ENCODE measurements at regions not wholly inside any gene's neighbourhood (a gene's known extent, or its start where the extent isn't known, plus 50 kb on each side); places are given as distances from the start of the nearest gene placed in this dataset.
"Not testable (repeated sequence)": the region's sequence is repeated elsewhere in the genome, so short reads cannot be mapped to it uniquely, and the experiment has no call there.

DNA sequence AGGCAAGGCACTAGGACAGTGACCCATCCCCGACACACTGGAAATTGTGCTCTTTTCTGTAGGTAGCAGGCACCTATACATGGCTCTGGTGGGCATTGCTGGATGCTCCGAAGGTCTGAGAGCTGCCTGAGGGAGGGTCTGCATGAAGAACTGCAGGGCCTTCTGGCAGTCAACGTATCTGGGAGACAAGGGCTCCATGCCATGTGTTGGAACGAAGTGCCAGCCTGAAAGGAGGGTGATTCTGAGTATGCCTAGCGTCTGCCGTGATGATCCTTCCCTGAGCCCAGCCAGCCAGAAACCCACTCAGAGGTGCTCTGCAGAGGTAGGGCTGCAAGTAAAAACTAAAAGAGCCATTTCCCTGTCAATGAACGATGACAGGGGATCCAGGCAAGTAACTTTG lies 453.2 kb downstream of the MED10 start:
- no peak for DNase-seq

DNA sequence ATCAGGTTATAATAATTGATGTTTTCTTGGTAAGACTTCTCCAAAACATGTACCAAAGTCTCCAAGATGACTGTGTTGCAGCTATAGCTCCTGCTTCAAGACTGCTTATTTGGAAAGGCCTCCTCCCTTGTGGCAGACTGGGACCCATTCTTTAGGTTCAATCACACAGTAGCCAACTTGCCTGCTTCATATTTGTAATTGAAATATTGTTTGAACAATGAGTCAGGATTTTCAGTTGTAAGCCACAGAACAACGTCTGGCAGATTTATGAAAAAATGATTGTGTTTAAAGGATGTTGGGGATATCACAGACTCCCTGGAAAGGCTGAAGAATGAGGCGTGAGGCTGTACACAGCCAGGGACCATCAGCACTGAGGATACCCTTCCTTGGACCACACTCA lies 458.9 kb downstream of the MED10 start:
- DNase-seq = no peak

DNA sequence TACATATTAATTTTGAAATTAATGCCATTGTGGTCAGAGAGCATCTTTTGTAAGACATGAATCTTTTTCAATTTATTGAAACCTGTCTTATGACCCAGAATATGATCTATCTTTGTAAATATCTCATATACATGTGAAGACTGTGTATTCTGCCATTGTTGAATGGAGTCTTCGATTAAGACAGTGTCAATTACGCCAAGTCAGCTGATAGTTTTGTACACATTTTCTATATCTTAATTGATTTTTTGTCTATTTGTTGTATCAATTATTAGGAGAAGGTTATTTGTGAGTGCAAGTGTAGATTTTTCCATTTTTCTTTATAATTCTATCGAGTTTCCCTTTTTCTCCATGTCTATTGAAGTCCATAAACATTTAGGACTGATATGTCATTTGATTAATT lies 471.6 kb downstream of the MED10 start:
- no peak for DNase-seq

DNA sequence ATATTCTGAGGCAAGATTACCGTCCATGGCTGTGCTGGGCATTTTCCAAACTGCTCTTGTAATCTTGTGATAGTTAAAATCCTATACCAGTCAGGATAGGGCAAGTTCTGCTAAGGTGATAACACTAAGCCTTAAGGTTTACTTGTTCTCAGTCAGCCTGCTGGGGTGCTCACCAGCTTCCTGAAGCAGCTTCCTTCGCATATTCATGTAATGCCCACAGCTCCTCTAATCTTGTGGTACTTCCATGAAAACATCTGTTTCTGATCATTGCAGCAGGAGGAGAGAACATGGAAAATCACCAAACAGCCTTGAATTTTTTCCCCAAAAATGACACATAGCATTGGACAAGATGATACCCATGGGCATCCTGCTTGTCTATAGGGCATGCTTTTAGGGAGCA lies 473.2 kb downstream of the MED10 start:
- DNase-seq = no peak

DNA sequence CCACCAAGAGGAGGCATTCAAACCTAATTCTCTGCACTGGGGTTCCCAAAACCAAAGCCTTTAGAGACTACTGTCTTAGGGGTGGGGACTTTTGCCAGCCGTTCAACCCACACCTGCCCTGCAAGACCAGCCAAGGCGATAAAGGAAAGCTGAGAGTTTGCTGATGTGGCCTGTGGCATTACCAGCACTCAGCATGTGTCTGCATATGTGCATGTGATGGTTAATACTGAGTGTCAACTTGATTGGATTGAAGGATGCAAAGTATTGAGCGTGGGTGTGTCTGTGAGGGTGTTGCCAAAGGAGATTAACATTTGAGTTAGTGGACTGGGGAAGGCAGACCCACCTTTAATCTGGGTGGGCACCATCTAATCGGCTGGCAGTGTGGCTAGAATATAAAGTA lies 474.2 kb downstream of the MED10 start:
- DNase-seq = no peak

DNA sequence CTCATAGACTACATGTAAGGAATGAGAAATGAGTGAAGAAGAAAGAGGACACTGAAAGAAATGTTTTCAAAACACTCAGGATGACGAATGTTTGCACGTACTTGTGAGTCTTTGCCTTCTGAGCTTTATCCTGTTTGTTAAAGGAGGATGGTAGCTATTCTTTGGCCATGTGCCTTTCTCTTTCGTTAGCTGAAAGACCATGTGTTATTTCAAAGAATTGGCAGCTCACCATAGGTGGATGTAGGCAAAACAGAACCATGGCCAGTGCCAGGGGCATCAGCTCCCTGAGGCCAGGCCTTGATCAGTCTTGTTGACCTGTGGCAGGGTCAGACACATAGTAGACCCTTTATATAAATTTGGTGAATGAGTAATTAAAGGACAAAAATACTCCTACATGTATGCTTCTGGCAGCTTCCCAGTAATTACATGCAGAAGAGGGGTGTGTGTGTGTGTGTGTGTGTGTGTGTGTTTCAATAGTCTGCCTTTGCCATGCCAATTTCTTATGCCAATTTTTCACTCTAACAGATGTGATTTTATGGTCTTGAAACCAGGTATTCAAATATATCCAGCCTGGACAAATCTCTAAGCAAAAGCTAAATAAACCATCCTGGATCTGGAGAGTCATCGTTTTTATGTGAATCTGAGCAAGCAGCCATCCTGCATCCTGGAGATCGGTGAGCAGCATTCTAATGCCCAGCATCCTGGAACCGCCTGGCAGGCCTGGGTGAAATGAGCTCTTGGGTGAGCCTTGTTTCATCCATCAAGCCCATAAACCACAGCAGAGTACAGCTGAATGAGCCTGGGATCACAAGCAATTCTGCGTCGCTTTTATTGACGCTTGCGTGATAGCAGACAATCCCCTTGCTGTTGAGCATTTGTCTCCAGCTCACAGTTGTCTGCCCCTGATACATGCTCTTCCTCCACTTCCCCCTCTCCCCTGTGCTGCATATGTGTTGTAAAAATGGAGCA lies 475.4 kb downstream of the MED10 start:
- DNase-seq = no peak

DNA sequence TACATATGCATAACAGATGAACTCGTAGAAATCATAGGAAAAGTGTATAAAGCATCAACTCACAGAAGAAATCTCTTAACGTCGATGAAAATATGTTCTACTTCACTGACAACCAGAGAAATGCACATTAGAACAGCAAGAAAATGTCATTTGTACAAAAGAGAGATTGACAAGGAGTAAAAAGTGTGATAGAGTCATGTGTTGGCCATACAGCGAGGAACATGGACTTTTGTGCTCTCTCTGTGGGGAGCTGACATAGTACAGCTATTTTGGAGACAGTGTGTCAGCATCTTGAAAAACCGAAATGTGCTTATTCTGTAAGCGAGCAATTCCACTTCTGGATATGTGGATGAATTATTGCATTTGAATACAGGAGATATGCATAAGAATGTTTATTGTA lies 477.9 kb downstream of the ICE1 start:
- DNase-seq = no peak

DNA sequence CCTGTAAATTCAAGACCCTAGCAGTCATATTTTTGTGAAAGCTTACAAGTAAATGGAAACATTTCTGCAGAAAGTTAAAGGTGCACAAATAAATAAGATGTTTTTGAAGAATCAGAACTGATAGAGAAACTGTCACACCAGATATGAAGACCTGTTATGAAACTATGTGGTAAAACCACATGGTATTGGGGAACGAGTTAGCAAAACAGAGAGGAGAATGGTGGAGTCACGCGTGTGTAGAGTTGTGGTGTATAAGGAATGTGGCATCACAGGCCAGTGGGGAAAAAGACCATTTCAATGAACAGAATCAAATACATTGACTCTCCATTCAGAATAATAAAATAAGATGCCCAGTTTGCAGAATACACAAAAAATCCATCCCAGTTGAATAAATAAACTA lies 477.2 kb downstream of the ICE1 start:
- DNase-seq = no peak

DNA sequence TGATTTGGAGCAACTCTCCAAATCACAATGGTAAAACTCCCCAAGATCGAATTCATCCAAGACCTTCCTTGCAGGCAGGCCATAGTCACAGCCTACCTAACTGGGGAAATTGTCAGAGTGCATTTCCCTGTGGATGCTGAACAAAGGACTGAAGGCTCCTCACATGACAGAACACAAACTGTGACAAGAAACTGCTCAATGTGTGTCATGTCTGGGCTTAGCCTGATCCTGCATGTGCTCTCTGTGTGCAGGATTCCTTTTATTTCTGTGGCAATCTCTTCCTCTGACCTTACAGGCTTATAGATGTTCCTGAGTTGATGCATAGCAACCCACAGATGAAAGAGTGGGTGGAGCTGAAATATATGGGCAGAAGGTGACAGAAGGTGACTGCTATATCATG lies 465.8 kb downstream of the ICE1 start:
- DNase-seq = no peak

DNA sequence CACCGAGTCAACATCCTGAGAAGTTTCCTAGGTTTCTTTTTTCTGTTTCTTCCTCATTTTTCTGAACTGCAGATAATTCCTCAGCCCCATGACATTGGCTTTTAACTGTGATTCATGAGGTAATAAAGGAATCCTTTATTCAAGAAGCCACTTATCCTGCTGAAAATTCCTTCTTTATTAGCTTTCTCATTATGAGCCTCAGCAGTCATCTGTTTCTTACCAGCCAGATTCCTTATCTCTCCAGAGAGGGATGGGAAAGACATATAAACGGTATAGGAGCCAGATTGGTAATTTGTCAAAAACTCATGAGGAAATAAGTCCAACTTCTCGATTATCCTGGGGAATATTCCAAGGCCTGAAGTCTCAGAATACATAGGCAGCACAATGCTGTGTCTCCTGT lies 465.4 kb downstream of the ICE1 start:
- no peak for DNase-seq

DNA sequence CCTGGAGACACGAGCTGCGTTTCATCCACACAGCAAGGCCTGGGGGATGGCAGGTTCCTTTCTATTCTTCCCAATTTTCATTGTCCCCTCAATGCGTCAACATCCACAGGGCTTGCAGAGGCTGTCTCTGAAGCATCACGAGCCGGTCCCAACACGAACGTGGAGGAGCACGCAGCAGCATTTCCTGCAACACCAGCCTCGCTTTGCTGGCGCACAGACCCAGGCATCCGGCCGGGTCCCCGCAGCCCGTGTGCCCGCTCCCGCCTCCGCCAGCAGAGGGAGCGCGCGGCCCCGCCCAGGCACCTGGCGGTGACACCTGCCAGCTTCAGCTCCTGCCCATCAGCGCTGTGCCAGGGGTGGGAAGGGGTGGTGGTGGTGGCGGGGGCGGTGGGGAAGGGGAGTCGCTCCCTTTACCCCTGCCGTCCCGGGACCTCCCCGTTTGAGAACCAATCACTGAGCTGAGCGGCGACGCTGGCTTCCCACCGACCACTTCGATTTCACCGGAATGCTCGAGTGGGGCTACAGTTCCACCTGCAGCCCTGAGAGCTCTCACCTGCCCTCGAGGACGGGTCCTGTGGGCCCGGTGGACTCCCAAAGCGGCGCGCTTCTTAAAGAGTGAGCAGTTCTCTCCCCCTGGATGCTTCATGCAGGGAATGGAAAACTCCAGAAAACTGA lies 464.5 kb downstream of the ICE1 start:
- DNase-seq = no peak

DNA sequence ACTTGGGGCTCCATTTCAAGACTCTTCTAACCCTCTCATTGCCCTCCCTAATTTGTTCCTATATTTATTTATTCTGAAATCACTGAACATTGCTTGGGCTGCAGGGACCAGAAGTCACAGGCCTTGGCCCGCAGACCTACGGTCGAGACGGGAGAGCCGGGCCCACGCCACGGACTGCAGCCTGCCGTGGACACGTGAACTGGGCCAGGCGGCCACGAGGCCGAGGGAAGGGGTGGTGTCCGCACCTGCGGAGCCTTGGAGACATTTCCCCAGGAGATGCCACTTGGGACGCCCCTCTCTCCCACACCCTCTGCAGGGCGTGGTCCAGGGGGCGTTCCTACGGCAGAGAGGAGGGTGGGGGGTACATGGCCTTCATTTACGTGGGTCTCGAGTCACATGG lies 463.9 kb downstream of the ICE1 start:
- DNase-seq = no peak

DNA sequence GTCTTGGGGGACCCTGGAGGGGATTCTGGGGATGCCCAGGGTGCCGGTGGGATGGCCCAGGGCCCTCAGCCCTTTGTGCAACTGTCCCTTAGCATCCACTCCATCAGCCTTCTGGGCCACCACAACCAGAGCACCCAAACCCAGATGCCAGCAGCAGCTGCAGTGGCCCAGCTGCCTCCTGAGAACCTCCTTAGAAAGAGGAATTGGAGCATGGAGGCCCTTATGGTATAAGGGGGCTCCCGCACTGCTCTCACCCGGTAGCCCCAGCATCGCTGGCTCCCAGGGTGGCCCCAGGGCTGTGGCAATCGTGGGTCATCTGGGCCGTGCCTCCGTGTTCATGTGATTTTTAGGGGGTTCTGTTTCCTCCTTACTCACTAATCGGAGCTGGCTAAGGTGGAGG lies 463.3 kb downstream of the ICE1 start:
- DNase-seq = no peak

DNA sequence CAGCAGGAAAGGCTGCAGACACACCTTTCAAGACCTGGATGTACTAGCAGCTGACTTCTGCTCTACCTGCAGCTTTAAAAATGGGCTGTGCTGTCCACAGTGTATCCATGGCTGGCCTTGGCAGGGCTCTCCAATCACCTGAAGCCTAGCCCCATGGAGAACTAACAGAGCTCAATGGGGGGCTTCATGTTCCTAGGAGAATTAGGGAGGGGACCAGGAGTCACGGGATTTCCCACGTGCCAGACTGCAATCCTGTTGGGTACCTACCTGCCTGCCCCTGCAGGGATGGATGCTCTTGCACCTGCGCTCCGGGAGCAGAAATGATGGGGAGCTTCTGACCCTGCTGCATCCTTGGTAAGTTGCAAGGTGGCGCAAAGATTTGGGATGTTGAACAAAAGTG lies 462.1 kb downstream of the ICE1 start:
- DNase-seq = no peak

DNA sequence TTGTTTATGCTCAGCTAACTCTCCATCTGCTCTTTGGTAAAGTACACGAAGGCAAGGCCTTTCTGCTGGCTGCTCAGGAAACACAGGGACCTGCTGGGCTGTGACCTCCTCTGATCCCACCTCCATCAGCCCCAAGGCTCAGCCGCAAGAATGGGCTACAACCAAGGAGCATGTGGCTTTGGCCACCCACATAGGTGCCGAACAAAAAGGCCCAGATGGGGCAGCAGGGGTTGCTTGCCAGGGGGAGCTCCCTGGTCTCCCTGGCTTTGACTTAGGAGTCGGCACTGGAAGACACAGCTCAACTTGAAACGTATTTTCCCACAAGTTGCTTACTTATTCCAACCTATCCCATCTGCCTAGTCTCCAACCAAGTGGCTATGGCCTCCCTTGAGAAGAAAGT lies 461.1 kb downstream of the ICE1 start:
- no peak for DNase-seq

DNA sequence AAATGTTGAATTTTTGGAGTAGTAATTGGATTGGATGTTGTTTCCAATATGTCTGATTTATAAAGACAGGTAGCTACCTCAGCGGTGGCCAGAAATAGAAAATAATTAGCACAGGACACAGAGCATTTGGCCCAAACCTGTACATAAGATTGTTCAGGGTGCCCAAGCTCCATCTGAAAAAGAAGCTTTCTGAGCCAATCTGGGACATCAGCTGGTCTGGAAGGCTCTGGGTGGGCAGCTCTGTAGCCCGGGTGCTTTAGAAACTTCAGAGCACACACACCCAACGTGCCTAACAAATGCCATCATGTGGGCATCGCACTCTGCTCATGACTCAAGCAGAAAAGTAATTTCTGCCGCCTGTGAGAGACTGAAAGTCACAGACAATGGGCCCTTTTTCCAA lies 460.7 kb downstream of the ICE1 start:
- no peak for DNase-seq

DNA sequence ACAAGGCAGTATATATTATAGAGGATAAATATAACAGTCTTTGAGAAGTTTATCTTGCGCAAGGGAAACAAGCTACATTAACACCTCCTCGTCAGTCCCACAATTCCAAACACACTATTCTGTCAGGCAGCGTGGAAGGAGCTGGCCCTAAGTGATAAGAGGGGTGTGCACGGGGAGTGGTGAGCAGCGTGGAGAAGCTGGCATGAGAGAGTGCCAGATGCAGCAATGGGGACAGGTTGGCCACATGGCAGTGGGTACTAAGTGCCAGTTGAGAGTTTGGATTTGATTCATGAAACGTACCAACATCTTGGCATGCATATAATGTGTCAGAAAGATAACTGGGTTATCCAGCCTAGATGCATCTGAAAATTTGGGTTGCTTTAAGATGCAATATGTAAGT lies 460.2 kb downstream of the ICE1 start:
- DNase-seq = no peak

DNA sequence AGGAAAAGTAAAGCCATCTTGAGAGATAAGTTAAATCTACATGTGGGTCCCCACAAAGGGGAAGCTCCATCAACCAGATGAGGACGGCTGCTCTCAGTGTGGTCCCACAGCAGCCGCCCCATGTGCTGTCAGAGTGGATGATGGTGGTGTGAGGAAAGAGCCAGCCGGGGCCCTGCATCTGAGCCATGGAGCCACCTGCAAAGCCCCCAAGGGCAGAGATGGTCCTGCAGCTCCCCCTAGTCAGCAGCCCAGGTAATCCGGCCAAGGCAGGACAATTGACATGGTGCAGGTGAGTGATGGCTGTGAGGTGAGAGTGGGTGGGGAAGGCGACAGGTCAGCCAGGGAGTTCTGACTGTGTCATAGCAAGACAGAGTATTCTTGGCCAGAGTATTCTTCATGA lies 458.8 kb downstream of the ICE1 start:
- no peak for DNase-seq

DNA sequence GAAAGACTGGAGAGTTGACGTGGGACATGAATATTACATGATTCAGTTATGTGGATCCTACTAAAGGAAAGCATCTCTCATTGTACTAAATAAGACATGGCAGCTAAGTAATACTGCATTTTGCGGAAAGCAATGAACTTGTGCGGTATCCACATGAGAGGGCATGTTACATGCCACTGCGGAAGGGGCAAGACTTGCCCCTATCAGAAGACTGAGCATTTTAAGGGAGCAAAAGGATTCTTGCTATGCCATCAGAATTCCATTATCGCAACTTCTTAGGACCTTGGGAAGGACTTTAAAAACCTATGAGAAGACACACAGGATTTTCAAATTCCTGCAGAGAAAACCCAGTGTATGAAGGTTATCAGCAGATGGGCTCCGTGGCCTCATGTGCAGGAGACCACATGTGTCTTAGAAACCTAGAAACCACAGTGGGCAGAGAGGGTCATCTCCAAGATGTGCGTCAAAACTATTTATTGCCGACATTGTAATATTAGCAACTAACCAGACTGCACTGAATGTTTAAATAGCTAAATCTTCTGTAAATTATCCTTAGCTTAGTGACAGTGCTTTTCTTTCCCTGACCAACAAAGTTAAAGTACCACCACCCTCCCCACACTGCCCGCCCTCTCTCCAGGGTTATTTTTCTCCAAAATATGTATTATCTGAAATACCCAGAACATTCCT lies 457.7 kb downstream of the ICE1 start:
- DNase-seq = no peak

DNA sequence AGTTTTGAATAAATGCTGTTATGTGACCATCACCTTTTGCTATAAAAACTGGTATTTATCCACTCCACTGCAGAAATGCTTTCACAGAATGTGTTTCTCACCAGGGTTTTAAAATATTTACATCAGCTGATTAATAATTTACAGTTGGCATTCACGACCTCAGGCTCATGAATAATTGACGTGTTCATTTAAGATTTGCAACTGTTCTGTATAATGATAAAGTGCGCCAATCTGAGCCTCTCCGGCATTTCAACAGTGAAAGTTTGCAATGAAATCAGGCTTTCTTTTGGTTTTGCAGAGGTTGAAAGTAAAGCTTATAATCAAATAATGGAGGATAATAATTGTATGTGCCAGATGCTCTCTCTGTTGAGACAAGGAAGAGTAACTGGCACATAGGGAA lies 434.9 kb downstream of the ICE1 start:
- DNase-seq = no peak

DNA sequence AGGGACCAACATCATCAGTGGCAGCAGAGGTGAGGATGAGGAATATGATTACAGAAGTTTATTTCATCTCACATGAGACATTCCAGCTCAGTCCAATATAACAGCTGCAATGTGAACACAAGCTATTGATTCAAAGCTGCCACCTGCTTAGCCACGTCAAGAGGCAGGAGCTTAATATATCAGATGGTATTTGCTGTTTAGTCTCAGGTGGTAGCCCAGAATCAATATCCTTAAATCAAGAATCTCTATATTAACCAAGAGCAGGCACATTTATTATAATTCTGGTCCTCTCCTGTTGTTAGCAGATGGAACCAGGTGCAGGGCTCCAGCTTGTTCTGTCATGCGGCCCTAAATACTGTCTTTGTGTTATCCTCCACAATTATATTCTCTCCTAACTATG lies 431.6 kb downstream of the ICE1 start:
- DNase-seq = no peak

DNA sequence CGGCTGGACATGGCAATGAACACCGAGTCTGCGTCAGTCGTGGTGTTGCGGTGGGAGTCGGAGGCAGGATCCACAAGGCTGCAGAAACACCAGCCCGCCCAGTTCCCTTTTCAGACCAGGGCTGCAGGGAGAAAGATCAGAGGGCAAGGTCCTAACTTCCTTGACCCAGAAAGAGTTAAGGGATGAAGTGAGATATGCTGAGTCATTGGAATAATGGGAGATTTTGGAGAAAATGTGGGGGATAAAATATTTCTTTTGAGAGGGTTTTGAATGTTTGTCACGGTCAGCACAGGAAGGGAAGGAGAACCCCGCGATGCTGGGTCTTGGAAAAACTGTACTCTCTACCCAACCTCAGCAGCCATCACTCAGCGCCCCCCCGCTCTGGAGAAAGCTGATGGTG lies 416.0 kb downstream of the ICE1 start:
- DNase-seq = no peak

DNA sequence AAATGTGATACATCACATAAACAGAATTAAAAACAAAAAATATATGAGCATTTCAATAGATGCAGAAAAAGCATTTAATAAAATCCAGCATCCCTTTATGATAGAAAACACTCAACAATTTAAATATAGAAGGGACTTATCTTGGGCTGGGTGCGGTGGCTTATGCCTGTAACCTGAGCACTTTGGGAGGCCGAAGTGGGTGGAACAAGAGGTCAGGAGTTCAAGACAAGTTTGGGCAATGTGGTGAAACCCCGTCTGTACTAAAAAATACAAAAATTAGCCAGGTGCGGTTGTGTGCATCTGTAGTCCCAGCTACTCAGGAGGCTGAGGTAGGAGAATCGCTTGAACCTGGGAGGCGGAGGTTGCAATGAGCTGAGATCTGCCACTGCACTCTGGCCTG lies 409.1 kb downstream of the ICE1 start:
- not testable (repeated sequence) for DNase-seq

DNA sequence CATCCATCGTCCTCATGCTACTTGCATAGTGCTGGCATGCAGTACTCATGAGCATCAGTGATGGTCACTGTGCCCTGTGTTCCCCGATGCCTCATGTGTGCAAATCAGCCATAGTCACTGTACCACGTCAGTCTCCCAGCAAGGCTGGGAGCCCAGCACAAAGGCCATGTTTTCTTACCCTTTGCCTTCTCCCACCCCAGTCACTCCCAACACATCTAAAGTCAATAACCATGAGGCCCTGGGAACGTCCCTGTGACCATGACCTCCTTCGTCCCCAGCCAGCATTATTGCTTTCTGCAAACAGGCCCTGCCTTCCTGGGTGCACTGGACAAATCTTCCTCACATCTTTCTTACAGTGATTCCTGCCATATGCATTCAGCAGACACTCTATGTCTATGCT lies 406.1 kb downstream of the ICE1 start:
- DNase-seq = no peak

Data from NCI-H526 treated with DMSO at 0.1 percent for 48 hours (cell line).